HG03139 (cell line): ENCODE measurements at regions not wholly inside any gene's neighbourhood (a gene's known extent, or its start where the extent isn't known, plus 50 kb on each side); places are given as distances from the start of the nearest gene placed in this dataset.
"Not testable (repeated sequence)": the region's sequence is repeated elsewhere in the genome, so short reads cannot be mapped to it uniquely, and the experiment has no call there.

ENCODE experiments used
- ATAC-seq: cut with Tn5 transposase; IDR thresholded peaks from one replicate; pipeline ENCODE4 v1.9.1; 2021; ENCODE audit not compliant: unreplicated experiment

DNA sequence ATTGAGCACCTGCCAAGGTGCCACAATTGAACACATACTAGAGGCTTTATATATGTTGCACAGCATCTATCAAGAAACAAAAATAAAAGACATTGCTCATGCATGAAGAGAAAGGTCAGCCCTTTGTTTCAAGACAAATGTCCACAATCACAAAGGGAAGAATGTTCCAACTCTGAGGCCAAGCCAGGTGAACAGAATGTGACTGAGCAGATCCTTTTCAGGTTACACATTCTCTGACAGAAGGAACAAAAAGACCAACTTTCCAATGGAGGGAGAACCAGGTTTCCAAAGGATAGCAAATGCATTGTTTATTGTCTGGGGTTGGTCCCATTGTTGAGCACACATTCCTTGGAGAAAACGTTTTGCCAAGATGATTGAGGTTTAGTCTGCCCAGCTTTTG is 50.2 kb upstream of the FAM174B start:
- no peak for ATAC-seq

GRCh38 chr15:92706201-92706600 is 50.6 kb upstream of the FAM174B start:
- ATAC-seq: no peak

- ATAC-seq: no peak
These were observed 52.4 kb upstream of the FAM174B start for GRCh38 chr15:92707880-92708551.

GRCh38 chr15:92708635-92709034 is 53.1 kb upstream of the FAM174B start:
- ATAC-seq: no peak

DNA sequence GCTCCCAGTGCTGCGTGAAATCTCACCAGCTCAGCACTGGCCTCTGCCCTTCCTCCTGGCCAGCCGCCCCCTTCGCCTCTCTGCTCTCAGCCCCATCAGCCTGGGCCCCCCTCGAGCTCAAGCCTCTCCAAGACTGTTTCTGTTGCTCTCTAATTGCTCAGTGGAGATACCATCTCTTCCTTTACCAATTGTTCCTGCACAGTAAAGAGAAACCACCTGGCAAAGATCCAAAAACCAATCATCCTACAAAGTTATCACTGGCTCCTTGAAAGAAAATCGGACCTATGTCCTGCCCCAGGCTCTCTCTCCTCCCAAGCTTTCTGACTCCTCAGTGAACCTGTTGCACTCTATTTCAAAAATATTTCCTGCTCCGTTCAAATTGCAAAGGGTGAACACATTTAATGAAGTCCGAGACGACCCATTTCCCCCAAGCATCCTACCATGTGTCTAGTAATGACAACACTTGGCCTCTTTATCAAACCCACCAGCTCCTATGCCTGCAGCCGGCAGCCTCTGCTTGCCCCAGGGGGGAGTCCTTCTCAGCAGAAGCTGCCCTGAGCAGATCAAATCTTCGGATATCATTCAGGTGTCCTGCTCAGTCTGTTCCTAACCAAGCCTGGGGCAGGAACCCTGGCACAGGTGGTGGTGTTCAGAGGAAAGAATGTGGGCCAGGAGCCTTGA is 53.7 kb upstream of the FAM174B start:
- no peak for ATAC-seq

DNA sequence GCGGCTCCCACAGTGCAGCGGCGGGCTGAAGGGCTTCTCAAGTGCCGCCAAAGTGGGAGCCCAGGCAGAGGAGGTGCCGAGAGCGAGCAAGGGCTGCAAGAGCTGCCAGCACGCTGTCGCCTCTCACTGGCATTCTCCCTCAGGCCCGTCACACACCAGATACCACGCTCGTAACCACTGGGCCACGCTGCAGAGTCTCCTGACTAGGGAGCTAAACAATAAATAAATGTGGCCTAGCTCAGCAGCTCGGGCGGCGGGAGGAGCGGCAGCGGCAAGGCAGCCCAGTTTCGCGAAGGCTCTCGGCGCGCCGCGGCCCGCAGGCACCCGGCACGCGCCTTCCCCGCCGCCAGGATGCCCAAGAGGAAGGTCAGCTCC is 55.9 kb upstream of the FAM174B start:
- no peak for ATAC-seq

DNA sequence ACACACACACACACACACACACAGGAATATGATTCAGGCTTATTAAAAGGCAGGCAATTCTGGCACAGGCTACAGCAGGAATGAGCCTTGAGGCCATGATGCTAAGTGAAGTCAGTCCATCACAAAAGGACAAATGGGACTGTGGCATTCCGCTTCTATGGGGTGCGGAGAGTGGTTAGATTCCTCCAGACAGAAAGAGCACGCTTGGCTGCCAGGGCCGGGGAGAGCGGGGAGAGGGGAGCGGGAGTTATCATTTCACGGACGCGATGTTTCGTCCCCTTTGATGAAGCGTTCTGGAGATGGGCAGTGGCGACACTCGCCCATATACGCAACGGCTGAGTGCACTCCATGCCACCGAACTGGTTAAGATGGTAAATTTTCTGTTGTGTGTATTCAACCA is 58.5 kb upstream of the FAM174B start:
- peak; percentile 26 for ATAC-seq

DNA sequence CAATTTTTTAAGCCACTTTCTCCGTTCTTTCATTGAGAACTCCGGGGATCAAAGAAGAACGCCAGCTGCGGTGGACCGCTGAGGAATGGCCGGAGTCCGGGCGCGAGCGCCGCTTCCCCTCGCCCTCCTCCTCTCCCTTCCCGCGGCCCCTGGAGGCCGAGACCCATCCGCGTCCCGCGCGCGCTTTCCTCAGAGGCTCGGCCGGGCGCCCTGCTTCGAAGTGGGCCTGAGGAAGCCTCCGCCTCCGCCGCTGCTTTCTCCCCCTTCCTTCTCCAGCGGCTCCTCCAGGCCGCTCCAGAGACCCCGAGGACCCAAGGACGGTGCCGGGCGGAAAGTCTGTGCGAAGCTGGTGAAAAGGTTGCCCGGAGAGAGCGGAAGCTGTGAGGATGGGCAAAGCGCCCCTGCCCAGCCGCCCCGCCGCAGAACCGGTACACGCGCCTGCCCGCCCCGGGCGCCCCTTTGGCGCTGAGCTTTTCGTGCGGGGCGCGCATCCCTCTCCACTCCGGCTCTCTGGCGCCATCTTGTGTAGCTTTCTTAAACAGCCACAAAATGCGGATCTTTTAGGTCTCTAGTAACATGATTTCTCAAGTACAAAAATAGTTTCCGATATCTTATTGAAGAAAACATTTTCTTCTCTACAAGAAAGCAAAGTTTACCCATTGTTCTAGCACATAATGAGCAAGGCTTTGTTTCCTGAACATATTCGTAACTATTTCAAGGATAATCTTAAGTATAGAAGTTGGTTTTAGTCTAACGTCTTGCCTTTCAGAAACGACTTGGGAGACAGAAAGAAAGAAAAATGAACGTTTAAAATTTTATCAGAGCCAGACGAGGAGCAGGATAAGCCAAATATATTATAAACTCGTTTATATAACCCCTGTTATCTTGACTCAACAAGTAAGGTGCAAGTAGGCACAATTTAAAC is 59.2 kb upstream of the FAM174B start:
- ATAC-seq: peak; percentile 76

GRCh38 chr15:92715758-92716157 is 60.2 kb upstream of the FAM174B start:
- ATAC-seq: no peak

- no peak for ATAC-seq
These were observed 63.4 kb upstream of the FAM174B start for GRCh38 chr15:92719021-92719420.

DNA sequence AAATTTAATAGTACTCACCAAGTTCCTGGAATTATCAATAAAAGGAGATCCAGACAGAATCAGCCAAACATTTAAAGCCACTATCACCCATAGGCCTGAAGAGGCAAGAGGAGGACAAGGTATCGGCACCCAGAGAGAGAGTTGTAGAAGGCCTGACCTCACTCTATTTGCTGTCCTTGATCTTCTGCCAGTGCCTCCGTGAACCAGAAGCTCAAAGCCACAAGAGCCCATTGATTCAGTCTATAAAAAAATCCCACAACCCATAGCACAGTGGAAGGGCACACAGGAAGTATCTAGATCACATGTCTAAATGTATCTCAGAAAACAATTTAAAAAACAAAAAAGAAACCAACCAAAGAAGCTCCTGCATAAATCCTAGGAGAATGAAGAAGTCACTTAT is 68.6 kb upstream of the FAM174B start:
- ATAC-seq: no peak

DNA sequence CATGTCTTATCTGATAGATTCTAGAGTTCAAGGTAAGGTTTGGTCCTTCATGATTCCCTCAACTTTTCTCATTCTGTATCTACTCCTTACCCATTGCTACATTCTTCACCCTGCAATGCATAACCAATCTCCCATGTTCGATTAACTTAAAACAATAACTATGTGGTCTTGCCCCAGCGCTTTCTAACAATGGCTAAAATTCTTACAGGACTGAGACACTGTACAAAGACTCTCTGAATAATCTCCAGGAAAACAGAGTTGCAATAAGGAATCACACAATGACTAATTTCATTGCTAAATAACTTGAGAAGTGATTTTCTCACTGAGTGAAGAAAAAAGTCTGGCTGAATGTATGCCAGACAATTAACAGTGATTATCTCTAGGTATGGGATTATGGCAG is 69.6 kb upstream of the FAM174B start:
- no peak for ATAC-seq

GRCh38 chr15:92728266-92728665 is 72.7 kb upstream of the FAM174B start:
- ATAC-seq: no peak

- no peak for ATAC-seq
These were observed 77.7 kb upstream of the FAM174B start for GRCh38 chr15:92733090-92733933.

DNA sequence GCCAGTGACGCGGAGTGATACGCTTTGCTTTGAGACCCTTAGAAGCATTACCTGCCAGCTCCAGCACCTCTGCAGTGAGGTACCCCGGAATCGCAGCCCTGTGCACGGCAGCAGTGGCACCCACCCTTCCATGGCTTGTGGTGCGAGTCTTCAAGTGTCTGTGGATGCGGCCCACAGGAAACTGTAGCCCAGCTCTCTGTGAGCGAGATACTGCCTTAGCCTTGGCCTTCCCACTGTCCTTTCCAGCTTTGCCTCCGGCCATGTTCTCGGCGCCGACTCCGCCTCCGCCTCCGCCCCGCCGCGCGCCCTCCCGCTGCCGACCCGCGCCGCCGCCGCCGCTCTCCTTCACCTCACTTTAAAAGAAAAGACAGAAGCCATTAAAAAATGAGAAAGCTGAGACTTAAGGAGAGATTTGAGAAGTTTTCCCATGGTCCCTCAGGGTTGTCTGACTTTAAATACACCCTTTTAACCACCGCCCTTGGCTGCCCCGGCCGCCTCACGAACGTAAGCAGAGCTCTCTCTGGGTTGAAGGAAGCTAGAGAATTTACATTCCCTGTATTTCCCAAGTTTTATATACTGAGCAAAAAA is 78.5 kb upstream of the FAM174B start:
- no peak for ATAC-seq

GRCh38 chr15:92739246-92739645 is 83.7 kb upstream of the FAM174B start:
- not testable (repeated sequence) for ATAC-seq

DNA sequence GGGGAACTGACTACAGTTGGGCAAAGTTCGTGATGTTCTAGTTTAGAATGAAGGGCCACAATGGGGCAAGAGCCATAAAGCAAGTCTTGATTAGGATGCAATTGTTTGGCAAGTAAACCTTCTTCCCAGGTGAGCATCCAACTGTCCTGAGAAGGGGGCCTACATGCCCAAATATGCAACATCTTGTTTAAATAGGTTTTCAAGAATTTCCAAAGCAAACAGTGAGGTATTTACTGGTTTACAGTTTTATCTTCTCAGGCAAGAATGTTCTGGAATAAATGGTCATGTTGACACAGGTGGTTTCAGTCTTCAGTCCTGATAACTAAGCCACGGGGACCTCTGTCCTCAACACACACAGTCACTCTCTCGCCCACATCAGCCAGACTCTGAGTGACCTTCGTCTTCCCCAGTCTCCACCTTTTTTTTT is 90.3 kb upstream of the FAM174B start:
- no peak for ATAC-seq

- ATAC-seq: no peak
These were observed 91.5 kb upstream of the FAM174B start for GRCh38 chr15:92747047-92747446.

- ATAC-seq: no peak
These were observed 93.6 kb upstream of the FAM174B start for GRCh38 chr15:92749216-92749615.

DNA sequence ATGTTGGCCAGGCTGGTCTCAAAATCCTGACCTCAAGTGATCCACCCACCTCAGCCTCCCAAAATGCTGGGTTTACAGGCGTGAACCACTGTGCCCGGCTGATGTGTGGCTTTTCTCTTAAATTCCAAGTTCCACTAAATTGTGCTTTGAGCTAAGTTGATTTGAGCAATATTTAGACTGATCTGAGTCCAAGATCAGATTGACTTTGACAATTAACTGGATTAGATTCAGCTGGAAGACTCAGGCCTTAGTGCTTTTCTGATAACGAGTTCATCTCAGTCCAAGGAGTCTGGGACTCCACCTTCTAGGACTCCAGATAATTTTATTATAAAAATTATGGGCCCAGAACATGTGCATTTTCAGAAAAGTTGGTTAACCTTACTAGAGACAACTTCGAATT is 94.4 kb upstream of the FAM174B start:
- no peak for ATAC-seq

GRCh38 chr15:92751528-92751927 is 96.0 kb upstream of the FAM174B start:
- ATAC-seq: no peak
